Fibroblast of skin of right biceps (primary cell): ENCODE measurements at regions not wholly inside any gene's neighbourhood (a gene's known extent, or its start where the extent isn't known, plus 50 kb on each side); places are given as distances from the start of the nearest gene placed in this dataset.

Experiments
- DNase-seq: peaks from one replicate; pipeline ENCODE4 v3.0.0-alpha.2; 2013

- no peak for DNase-seq
These were observed 77.2 kb upstream of the LDAH start for GRCh38 chr2:20900052-20900636.

- no peak for DNase-seq
These were observed 75.1 kb upstream of the LDAH start for GRCh38 chr2:20897874-20898453.

GRCh38 chr2:20897047-20897446, 74.1 kb upstream of the LDAH start:
- DNase-seq, result no peak

GRCh38 chr2:20884829-20885228, 61.9 kb upstream of the LDAH start:
- no peak for DNase-seq

- no peak for DNase-seq
These were observed 59.7 kb upstream of the LDAH start for GRCh38 chr2:20882466-20883170.

GRCh38 chr2:20880221-20880771, 57.4 kb upstream of the LDAH start:
- DNase-seq, result no peak

GRCh38 chr2:20879221-20879620, 56.3 kb upstream of the LDAH start:
- no peak for DNase-seq

GRCh38 chr2:20877960-20878359, 55.1 kb upstream of the LDAH start:
- DNase-seq, result no peak
